ENCODE measurements at regions not wholly inside any gene's neighbourhood (a gene's known extent, or its start where the extent isn't known, plus 50 kb on each side); places are given as distances from the start of the nearest gene placed in this dataset.

DNA sequence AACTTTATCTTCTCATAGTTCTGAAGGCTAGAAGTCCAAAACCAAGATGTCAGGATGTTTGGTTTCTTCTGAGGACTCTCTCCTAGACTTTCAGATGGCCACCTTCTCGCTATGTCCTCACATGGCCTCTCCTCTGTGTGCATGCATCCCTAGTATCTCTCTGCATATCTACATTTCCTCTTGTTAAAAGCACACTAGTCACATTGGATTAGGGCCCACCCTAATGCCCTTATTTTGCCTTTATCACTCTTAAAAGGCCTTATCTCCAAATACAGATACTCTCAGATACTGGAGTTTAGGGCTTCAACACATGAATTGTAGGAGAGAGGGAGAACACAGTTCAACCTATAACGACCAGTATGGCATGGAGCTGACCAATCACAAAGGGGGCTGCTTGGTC, 151.7 kb downstream of the PRELID2 start (continued):
- TF ChIP-seq, protein P1, sequence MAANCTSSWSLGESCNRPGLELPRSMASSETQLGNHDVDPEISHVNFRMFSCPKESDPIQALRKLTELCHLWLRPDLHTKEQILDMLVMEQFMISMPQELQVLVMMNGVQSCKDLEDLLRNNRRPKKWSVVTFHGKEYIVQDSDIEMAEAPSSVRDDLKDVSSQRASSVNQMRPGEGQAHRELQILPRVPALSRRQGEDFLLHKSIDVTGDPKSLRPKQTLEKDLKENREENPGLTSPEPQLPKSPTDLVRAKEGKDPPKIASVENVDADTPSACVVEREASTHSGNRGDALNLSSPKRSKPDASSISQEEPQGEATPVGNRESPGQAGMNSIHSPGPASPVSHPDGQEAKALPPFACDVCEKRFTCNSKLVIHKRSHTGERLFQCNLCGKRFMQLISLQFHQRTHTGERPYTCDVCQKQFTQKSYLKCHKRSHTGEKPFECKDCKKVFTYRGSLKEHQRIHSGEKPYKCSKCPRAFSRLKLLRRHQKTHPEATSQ (CRISPR knock-in tag; IDR thresholded peaks at IDR 0.05; ENCODE audit: borderline replicate concordance) = no peak
- TF ChIP-seq ZNF44 (CRISPR knock-in tag; IDR thresholded peaks at IDR 0.05) (no peak), ZNF292 (CRISPR knock-in tag; IDR thresholded peaks at IDR 0.05; ENCODE audit: borderline replicate concordance, low read depth) (no peak), ZNF383 (CRISPR knock-in tag; IDR thresholded peaks at IDR 0.05; ENCODE audit: borderline replicate concordance) (no peak), ZNF432 (CRISPR knock-in tag; IDR thresholded peaks at IDR 0.05; ENCODE audit: borderline replicate concordance) (no peak), PRMT3 (CRISPR knock-in tag; IDR thresholded peaks at IDR 0.05; ENCODE audit: borderline replicate concordance, low read depth) (no peak), MAFF (IDR thresholded peaks at IDR 0.05; ENCODE audit: low read depth, low read length) (no peak), RARG (CRISPR knock-in tag; IDR thresholded peaks at IDR 0.05; ENCODE audit: low read depth) (no peak), ZNF816 (CRISPR knock-in tag; IDR thresholded peaks at IDR 0.05; ENCODE audit: borderline replicate concordance) (no peak), CEBPB (IDR thresholded peaks at IDR 0.05; ENCODE audit: borderline replicate concordance, low read depth, low read length) (no peak), SKI (IDR thresholded peaks at IDR 0.05; ENCODE audit: partially characterized antibody) (no peak)
- TF ChIP-seq, protein P2, sequence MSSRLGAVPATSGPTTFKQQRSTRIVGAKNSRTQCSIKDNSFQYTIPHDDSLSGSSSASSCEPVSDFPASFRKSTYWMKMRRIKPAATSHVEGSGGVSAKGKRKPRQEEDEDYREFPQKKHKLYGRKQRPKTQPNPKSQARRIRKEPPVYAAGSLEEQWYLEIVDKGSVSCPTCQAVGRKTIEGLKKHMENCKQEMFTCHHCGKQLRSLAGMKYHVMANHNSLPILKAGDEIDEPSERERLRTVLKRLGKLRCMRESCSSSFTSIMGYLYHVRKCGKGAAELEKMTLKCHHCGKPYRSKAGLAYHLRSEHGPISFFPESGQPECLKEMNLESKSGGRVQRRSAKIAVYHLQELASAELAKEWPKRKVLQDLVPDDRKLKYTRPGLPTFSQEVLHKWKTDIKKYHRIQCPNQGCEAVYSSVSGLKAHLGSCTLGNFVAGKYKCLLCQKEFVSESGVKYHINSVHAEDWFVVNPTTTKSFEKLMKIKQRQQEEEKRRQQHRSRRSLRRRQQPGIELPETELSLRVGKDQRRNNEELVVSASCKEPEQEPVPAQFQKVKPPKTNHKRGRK (CRISPR knock-in tag; IDR thresholded peaks at IDR 0.05) = no peak
- TF ChIP-seq, protein P3, sequence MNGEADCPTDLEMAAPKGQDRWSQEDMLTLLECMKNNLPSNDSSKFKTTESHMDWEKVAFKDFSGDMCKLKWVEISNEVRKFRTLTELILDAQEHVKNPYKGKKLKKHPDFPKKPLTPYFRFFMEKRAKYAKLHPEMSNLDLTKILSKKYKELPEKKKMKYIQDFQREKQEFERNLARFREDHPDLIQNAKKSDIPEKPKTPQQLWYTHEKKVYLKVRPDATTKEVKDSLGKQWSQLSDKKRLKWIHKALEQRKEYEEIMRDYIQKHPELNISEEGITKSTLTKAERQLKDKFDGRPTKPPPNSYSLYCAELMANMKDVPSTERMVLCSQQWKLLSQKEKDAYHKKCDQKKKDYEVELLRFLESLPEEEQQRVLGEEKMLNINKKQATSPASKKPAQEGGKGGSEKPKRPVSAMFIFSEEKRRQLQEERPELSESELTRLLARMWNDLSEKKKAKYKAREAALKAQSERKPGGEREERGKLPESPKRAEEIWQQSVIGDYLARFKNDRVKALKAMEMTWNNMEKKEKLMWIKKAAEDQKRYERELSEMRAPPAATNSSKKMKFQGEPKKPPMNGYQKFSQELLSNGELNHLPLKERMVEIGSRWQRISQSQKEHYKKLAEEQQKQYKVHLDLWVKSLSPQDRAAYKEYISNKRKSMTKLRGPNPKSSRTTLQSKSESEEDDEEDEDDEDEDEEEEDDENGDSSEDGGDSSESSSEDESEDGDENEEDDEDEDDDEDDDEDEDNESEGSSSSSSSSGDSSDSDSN (CRISPR knock-in tag; IDR thresholded peaks at IDR 0.05) = no peak

All from HepG2 (cell line).